ENCODE measurements at regions not wholly inside any gene's neighbourhood (a gene's known extent, or its start where the extent isn't known, plus 50 kb on each side); places are given as distances from the start of the nearest gene placed in this dataset.
"Not testable (repeated sequence)": the region's sequence is repeated elsewhere in the genome, so short reads cannot be mapped to it uniquely, and the experiment has no call there.

DNA sequence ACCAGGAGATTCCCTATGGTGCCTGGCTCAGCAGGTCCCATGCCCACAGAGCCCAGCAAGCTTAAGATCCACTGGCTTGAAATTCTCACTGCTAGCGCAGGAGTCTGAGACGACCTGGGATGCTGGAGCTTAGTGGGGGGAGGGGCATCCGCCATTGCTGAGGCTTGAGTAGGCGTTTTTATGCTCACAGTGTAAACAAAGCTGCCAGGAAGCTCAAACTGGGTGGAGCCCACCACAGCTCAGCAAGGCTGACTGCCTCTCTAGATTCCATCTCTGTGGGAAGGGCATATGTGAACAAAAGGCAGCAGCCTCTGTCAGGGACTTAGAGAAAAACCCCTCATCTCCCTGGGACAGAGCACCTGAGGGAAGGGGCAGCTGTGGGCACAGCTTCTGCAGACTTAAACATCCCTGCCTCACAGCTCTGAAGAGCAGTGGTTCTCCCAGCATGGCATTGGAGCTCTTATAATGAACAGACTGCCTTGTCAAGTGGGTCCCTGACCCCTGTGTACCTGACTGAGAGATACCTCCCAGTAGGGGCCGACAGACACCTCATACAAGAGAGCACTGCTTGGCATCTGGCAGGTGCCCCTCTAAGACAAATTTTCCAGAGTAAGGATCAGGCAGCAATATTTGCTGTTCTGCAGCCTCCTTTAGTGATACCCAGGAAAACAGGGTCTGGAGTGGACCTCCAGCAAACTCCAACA is 231.5 kb upstream of the SETMAR start:
- no peak for DNase-seq (ENCODE audit: low read depth)

DNA sequence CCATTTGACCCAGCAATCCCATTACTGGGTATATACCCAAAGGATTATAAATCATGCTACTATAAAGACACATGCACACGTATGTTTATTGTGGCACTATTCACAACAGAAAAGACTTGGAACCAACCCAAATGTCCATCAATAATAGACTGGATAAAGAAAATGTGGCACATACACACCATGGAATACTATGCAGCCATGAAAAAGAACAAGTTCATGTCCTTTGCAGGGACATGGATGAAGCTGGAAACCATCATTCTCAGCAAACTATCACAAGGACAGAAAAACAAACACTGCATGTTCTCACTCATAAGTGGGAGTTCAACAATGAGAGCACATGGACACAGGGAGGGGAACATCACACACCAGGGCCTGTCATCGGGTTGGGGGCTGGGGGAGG is 225.9 kb upstream of the SETMAR start:
- DNase-seq (ENCODE audit: low read depth): not testable (repeated sequence)

DNA sequence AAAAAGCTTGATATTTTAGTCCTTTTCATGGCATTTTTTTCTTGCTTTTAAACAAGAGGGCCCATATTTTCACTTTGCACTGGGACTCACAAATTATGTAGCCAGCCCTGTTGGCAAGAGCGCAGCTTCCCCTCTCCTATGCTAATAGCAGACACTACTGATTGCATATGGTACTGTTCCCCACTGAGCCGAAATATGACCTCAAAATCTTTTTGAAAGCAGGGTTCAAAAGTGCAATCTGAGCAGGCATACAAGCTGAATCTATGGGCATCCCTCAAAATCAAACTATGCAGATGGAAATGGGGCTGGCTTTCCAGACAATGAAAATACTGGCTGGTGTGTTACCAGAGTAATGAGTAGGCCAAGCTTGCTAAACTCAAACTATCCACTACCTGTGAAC is 225.2 kb upstream of the SETMAR start:
- DNase-seq (ENCODE audit: low read depth): no peak

DNA sequence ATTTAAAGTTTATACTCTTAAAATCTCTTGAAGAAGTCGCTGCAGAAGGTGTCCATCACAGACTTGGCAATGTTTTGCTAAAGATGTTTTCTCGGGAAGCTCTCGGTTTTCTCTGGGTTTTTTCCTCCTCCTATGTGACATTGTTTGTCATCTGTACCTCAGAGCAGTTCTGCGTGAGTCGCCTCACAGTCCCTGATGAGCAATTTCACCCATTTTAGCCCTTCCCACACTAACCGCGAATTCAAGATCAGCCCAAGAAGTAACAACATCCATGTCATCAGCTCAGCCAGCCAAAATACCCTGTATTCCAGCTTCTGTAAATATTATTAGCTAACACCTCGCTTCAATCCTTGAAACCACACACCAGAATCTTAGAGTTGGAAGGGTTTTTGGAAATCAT is 224.3 kb upstream of the SETMAR start:
- DNase-seq (ENCODE audit: low read depth): no peak

DNA sequence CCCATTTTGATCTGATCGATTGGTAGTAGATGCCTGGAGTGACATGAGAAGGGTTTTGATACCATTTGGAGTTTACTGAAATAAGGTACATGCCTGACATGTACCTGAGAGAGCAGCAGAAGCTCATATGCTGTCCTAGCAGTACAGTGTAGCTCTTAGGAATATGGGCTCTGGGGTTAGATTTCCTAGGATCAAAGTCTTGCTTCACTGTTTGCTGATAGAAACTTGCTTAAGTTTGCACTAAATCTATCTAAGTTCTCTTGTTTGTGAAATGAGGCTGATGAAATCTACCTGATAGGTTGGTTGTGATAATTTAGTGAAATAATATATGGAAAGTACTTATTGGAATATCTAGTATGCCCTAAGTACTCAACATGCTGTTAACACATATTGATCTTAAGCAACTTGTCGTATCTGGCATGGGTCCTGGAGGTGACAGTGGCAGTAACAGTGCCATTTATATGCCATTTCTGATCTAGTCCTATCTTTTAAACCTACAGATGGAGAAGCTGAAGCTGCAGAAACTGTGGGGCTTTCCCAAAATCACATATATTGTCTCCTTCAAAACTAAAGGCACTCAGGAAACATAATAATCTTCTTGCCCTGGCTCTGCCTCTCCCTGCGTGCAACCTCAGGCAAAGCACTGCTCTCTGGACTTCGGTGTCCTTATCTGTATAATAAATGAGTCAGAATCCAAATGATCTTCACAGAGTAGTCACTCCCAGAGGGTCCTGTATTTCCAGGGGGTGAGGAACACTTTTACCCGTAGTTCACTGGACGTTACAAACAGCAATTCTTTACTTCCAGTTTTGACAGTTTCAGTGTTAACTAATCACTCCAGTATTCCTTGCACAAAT is 223.6 kb upstream of the SETMAR start:
- DNase-seq (ENCODE audit: low read depth): no peak

DNA sequence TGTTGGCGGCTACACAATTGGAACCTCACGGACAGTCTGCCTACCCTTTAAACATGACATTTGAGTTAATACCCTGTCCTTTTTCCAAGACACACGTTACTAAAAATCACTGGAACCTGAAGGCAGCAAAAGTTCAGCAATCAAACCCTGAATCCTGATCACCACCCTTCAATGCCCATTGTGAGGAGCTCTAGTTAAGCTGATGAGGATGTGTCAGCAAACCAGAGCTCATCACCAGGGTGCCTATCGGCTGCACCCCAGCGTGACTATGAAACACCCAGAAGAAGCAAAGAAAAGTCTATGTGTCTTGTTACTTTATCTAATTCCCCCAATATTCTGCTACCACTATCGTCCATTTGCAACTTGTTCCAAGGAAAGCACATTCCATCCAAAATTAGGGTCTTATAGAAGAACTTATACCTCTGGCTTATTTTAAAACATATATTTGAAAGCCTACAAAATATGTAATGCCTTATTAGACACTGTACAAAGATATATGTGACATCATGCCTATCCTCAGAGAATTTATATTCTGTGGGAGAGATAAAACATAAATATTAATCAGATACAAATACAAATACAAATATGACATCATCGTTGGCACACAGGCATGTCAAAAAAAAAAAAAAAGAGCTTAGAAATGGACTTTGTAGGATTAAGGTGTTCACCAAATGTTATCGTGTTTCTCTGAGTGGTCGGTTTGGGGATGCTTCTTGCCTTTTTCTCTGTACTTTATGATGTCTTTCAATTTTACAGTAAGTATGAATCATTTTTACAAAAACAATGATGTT is 219.7 kb upstream of the SETMAR start:
- DNase-seq (ENCODE audit: low read depth): no peak

DNA sequence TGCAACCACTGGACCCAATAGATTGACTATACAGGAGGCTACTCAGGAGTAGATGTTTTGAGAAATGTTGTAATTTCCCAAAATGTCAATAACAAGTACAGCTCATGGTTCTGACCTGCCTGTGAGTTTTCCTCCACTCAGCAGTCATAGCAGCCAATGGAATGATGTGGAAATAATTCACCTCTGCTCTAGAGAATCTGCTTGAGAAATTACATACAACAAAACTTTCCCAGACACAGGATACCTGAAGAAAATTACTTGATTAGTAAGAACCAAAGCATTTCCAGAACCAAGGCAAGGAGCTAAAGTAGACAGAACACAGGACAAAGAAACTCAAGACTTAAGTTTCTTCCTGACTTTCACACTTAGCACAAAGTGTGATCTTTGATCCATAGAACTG is 218.9 kb upstream of the SETMAR start:
- DNase-seq (ENCODE audit: low read depth): no peak

DNA sequence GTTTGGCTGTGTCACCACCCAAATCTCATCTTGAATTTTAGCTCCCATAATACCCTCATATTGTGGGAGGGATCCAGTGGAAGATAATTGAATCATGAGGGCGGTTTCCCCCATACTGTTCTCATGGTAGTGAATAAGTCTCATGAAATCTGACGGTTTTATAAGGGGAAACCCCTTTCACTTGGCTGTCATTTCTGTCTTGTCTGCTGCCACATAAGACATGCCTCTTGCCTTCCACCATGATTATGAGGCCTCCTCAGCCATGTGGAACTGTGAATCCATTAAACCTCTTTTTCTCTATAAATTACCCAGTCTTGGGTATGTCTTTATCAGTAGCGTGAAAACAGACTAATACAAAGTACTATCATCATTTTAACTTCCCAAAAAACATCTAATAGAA is 216.5 kb upstream of the SETMAR start:
- DNase-seq (ENCODE audit: low read depth): not testable (repeated sequence)

DNA sequence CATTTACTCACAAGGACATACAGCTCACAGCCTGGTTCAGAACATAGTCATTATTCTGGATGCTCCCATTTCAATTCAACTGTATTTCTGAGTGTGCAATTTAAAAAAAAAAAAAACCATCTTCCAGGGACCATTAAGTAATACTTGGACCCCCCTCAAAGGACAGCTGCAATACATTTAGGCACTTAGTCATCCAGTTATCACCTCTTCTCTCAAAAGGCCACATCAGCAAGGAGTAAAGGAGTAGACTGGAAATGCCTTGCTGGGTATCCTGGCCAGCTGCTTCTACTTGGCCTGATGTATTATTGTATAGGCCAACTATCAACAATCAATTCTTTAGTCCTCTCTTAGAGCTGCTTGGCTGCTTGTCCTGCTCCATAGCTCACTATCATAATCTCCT is 211.4 kb upstream of the SETMAR start:
- DNase-seq (ENCODE audit: low read depth): peak; percentile 4

DNA sequence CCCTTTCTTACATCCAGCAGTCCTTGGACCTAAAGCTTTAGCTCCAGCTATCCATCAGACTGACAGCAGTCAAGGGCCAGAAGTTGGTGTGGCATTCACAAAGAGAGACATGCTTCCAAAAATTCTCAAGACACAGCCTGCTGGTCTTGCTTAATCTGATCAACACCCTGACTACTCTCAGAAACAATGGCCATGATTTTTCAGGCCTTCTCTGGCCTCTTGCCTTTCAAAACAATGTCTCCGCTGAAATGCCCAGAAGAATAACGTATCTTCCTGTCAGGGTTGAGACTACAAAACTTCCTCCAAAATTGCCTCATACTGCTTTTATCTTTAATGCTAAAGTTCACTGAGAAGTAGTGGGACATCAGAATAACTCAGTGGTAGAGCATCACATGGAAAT is 205.4 kb upstream of the SETMAR start:
- DNase-seq (ENCODE audit: low read depth): no peak

DNA sequence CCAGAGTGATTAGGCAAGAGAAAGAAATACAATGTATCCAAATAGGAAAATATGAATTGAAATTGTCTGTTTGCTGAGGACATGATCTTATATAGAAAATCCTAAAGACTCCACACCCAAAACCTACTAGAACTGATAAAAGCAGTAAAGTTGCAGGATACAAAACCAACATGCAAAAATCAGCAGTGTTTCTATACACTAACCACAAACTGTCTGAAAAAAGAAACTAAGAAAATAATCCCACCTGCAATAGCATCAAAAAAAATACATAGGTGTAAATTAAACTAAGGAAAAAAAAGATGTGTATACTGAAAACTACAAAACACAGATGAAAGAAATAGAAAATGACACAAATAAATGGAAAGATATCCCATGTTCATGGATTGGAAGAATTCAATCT is 203.6 kb upstream of the SETMAR start:
- DNase-seq (ENCODE audit: low read depth): no peak

DNA sequence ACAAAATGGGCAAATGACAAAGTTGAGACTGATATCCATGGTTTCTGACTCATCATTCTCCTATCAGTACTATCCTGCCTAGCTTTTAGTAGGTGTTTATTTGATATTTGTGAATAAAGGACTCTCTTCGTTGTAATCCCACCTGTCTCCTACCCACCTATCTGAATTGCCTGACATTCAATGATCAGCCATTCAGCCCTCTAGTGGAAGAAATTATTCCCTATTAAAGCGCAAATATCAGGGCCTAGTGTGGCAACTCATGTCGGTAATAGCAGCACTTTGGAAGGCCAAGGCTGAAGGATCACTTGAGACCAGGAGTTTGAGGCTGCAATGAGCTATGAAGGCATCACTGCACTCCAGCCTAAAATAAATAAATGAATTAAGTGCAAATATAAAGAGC is 195.7 kb upstream of the SETMAR start:
- no peak for DNase-seq (ENCODE audit: low read depth)

DNA sequence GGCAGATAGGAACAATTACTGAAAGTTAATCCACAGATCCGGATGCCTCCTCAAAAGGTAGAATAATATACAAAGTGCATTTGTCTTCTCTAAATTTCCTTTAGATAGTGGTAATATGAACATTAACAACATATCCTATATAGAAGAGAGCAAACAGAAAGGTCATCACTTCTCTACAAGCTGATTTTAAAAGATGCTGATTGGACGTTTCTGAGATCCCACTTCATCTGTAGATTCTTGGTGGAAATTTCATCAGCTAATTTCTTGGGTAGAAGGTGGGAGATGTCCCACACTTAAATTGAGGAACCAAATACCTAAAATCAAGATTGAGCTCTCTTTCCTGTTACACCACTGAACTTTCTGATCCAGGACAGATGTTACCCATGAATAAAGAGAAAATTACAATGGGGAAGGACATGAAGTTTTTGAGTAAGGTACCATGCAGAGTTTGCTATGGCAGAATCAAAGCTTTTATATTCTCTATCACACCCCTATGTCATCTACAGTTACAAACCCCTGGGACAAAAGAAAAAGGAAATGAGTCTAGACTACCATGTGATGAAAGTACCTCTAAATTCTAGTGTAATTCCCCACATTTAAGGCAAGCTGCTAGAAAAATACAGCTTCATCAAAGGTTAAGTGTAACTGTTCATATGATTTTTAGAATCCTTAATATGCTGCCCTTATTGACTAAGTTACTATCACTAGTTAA is 189.2 kb upstream of the SETMAR start:
- DNase-seq (ENCODE audit: low read depth): no peak

DNA sequence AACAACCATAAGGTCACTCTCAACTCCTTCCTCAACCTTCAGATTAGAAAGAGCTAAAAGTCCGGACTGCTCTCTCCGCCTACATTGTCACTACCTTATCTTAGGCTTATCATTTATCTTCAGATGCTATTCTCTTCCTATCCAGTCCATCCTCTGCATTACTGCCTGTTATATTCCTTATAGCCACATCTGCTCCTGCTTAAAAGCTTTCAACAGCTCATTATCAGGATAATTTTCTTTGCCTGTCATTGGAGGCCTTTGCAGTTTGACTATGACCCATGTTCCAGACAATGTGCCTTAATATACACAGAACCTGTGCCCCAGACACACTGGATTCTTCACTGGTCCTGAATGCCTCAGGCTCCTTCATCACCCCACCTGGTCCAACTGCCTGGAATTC is 184.1 kb upstream of the SETMAR start:
- no peak for DNase-seq (ENCODE audit: low read depth)

DNA sequence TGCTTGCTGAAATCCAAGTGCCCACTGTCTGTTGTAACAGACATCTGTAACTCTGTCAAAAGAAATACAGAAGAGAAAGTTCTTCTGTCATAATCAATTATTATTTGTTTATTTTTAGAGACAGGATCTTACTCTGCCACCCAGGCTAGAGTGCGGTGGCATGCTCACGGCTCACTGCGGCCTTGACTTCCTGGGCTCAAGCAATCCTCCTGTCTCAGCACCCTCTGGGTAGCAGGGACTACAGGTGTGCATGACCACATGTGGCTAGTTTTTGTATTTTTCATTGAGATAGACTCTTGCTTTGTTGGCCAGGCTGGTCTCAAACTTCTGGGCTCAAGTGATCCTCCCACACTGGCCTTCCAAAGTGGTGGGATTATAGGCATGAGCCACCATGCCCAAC is 177.6 kb upstream of the SETMAR start:
- DNase-seq (ENCODE audit: low read depth): no peak

DNA sequence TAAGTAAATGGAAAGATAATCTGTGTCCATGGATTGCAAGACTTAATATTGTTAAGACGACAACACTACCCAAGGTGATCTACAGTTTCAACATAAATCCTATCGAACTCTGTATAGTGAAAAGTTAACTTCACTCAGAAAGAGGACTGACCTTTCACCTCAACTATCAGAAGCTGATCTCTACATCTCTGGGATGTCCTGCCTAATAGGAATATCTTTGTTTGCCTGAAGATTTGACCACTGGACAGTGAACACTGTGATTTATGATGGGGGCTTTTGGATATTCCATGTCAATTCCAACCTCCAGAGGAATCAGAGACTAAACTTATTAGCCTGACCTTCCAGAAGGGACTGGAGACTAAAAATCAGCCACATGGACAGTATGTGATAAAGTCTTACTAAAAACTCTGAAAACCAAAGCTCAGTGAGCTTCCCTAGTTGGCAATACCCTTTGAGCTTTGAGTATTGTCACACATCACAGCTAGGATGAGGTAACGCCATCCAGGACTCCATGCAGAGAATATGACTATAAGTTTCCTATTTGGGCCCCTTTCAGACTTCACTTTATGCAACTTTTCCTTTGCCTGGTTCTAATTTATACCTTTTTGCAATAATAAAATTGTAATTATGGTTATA is 164.9 kb upstream of the SETMAR start:
- no peak for DNase-seq (ENCODE audit: low read depth)

DNA sequence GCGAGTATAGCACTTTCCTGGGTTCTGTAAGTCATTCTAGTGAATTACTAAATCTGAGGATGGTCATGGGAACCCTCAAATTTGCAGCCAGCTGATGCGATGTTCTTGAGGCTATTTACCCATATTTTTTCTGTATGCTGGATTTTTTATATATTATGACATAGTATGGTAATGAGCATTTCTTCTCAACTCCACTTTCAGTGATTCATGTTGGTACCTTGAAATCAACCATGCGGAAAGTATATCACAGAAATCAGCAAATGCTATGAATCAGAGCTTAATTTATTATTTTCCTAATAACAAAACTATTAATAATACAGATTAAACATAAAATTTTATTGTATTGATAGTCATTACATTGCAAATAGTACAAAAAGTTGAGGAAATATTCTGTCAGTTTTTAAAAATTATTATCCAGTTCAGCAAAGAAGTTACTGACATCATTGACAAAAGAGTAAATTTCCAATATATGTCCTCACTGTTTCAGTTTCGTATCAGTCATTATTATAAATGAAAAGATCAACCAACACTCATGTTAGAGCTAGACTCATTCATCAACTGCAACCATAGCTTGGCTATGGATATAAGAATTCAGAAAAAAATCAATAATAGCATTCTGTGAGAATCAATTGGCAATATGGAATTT is 164.3 kb upstream of the SETMAR start:
- no peak for DNase-seq (ENCODE audit: low read depth)

DNA sequence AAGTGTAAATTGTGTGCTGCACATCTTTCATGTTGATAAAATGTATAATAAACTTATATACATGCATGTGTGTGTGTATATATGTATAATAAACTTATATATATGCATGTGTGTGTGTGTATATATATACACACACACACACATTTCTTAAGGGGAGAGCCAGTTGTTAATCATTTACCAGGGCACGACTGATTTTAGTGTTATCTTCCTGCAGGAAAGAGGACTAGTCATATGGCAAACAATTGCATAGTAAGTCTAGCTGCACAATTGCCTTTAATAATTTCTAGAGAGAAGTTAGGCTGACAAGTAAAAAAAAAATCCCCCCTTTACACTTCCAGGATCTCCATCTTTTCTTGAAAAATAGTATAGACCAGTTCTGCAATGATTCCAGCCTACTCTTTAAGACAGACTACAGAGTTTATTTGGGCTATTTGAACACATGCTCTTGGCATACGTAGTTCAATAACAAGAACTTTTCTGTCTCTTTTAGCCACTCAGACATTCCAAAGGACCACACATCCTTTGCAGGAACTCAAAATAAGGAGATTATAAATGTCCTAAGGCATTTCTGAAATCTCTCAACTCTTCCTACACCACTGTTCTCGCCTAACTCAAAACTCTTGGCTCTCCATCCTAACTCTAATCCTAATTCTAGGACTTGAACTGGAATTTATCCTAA is 163.6 kb upstream of the SETMAR start:
- DNase-seq (ENCODE audit: low read depth): no peak

DNA sequence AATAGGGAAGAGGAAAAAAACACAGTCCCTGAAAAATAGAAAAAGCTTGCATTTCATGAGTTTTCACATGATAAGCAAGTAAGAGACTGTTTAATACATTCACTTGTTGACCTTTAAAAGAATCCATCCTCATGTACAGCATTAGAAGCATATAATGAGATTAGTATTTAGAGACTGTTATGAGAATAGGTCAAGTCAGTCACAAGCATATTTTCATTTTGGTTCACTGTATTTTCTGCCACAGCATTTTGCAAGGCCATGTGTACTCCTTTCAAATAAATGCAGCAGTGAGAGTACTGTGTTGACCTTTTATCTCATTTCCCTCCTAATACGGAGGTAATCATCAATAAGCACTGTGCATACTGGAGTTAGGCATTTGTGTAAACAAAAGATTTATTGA is 162.2 kb upstream of the SETMAR start:
- no peak for DNase-seq (ENCODE audit: low read depth)

DNA sequence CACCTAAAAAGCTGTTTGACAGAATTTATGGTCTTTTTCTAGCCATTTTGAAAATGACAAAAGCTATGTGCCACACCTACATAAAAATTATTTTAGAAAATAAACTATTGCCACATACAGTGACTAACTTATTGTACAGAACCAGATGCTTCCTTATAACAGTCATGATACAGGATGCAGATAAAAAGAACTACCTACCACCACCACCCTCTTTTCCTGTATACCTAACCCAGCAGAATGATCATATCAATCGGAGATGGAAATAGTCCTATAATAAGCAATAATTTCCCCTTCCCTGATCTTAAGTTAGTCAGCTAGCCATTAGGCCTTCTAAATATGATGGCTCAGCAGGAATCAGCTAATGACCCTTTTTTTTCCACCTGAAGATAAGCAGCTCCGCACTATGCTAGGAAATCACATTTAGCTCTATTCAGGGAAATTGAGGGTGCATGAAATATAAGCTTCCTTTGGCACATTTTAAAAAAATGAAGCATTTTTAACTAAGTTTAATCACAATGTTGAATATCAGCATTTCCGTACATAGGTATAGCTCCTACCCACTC is 155.5 kb upstream of the SETMAR start:
- DNase-seq (ENCODE audit: low read depth): no peak
